MV-4-11 (cell line): ENCODE measurements at regions not wholly inside any gene's neighbourhood (a gene's known extent, or its start where the extent isn't known, plus 50 kb on each side); places are given as distances from the start of the nearest gene placed in this dataset.
"Not testable (repeated sequence)": the region's sequence is repeated elsewhere in the genome, so short reads cannot be mapped to it uniquely, and the experiment has no call there.

Source experiments
- DNase-seq: peaks from one replicate; lab custom pipeline; 2025; lab: John Stamatoyannopoulos, UW

DNA sequence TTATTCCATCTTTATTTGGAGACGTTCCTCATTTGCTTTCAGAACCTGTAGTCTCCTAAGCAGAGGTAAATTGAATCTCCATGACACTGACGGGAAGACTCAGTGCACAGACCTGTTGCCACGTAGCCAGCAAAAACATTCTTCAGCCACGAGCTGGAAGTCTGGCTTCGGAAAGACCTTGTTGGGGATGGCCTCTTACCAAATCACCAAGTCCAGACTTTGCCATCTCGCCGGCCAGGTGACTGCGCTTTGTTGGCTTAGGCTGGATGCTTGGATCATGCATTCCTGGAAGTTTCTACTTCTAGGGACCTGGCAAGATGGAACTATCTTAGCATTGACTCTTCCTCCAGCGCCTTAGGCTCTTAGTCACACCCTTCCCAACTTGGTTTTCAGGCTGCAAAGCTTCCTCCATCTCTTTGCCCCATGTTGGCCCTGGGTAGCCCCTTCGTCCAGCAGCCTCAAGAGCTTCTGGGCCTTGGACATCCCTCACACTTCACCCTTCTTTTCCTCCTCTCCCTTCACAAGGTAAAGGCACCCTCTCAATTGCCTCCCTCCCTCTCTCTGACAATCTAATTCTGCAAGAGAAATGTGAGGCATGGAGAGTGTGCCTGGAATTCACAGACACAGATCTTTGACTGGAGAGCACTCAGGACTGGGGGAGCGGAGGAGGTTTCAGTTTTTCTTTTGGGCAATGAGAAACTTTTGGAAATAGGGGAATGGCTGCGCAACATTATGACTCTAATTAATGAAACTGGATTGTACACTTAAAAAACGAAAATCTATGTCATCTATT is 451.9 kb upstream of the MKI67 start:
- no peak for DNase-seq

DNA sequence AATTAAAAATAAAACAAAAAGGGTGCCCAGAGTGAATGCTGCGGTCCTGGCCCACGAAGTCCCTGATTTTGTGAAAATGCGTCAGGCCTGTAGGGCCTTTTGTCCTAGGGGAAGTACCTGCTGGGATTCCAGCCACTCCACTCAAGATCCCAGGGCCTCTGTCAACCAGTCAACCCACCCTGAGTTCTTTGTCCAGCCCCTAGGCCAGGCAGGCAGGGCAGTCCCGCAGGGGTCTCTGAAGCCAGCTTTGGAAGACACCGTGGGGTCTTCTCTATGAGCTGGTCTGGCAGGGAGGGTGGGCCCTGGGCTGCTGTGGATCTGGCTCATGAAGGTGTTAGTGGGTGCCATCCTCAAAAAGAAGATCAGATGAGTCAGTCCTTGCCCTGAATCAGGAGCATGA is 452.5 kb upstream of the MKI67 start:
- no peak for DNase-seq

DNA sequence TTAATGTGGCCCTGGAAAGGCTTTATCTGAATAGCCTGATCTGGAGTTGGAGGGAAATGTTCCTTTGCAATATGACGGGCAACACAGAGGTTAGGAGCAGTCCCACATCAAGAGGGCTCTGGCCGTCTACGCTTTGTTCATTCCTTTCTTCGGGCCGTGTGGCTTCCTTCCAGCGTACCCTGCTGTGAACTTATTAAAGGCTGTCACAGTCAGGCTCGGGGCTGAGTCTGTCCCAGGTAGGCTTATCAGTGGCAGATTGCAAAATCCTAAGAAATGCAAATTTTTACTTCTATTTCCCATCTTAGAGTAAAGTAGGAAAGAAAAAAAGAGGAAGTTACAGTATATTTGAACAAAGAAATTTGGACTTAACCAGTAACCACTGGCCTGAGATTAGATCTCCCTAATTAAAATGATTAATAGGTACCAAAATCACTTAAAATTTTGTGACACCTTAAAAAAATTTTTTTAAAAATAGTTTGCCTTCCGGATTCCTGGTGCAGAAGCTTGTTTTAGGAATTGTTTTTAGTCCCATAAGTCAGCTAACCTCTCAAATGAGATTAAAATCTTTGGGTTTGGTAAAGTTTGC is 453.1 kb upstream of the MKI67 start:
- DNase-seq: peak; percentile 24

DNA sequence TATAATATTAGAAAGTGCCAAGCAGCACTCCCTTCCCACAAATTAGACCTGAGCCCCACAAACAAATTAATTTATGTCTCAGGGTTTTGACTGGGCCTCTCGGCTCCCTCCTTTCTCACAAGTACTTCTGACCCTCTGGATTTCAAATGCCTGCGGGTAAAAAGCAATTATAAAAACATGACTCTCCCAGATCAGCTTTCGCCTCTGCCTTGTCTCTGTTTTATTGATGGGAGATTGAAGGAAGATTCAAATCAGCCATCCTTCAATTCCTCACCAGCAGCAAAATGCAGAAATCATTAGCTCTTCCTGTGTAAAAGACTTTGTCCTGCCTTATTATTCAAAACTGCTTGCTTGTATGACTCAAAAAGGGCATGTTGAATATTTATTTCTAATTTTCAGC is 453.7 kb upstream of the MKI67 start:
- DNase-seq: no peak

DNA sequence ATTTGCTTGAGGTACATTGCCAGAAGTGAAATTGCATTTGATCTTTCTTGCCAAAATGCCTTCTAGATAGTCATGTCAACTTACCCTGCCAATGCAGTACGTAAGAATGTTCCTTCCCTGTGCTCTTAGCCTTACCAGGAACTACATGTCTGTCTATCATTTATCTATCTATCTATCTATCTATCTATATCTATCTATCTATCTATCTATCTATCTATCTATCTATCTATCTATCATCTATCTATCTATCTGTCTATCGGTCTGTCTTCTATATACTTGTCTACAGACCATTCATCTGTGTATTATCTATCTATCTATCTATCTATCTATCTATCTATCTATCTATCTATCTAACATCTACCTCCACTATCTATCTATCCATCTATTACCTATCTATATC is 456.9 kb upstream of the MKI67 start:
- not testable (repeated sequence) for DNase-seq

DNA sequence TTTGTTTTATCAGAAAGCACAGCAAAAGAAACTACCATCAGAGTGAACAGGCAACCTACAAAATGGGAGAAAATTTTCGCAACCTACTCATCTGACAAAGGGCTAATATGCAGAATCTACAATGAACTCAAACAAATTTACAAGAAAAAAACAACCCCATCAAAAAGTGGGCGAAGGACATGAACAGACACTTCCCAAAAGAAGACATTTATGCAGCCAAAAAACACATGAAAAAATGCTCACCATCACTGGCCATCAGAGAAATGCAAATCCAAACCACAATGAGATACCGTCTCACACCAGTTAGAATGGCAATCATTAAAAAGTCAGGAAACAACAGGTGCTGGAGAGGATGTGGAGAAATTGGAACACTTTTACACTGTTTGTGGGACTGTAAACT is 460.4 kb upstream of the MKI67 start:
- not testable (repeated sequence) for DNase-seq

DNA sequence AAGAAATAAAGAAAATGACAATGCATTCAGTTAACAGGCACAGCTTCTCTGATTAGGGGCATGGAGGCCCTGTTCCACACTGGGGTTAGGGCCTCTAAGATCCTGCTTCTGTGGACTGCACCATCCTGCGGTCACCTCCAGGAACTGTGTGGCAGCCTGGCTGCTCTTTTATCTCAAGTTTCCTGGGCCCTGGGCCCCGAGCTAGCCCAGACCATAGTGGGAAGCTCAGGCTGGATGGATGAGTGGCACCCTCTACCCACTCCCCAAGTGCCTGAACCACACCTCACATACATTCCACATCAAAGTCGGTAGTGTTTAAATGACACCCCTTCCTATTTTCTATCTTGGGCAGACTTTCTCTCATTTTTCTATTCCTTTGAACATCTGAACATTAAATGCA is 461.5 kb upstream of the MKI67 start:
- no peak for DNase-seq

DNA sequence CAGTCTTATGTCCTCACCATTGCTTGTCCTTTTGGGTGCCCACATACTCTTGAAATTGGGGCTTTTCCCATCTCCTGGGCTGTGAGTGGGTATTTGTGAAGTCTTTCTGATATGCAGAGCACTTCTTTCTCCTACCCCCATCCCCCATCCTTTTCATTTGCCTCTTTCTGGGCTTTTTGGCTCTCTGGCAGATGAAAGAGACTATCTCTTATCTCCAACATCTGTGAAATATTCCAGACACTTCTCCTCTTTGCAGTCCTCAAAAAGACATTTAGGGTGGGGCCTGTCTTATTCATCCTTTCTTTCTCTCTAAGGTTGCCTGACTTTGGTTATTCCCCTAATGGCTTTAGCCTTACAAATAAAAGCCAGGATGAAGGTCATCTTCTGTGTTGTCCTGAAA is 462.2 kb upstream of the MKI67 start:
- no peak for DNase-seq

DNA sequence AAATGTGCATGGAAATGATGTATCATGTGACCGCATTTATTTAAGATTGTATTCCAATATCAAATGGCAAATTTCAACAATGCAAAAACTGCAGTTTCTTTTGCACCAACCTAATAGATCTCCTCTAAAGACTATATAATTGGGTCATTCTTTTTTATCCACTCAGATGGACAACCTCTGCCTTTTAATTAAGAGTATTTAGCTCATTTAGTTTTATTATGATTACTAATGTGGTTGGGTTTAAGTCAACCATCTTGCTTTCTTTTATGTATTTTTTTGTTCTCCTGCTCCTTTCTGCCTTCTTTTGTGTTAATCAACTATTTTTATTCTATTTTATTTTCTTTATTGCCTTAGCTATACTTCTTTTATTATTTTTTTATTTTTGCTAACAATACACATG is 468.5 kb upstream of the MKI67 start:
- DNase-seq: no peak

DNA sequence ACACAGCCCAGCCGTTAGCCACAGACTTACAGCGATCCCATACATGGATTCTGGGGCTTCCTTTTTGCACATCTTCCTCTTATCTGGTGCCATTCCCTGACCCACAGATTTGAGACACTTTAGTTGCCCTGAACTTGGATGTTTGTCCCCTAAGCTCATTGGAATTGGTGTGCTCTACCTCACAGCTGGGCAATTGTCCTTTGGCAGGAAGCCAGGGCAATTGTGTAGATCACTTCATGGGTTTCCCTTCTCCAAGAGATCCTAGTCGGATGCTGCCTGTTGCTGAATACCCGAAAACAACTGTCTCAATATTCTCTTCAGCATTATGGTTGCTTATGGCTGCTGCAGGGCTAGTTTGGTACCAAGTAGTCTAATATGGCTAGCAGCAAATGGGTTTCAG is 470.7 kb upstream of the MKI67 start:
- DNase-seq: no peak

DNA sequence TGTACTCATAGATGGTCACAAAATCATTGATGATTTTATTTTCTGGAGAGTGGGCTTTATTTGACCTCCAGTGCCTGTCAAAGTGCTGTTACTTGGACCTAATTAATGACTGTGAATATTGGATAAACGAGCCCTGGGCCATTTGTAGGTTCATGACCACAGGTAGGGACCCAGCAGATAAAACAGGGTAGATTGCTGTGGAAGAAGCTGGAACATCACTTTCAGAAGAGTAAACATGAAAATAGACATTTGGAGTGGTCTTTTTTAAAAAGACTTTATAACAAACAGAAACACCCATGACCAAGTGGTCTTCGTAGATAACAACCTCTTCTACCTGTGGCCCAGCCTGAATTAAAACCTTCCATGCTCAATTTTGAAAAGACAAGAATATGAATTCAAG is 472.8 kb upstream of the MKI67 start:
- no peak for DNase-seq

DNA sequence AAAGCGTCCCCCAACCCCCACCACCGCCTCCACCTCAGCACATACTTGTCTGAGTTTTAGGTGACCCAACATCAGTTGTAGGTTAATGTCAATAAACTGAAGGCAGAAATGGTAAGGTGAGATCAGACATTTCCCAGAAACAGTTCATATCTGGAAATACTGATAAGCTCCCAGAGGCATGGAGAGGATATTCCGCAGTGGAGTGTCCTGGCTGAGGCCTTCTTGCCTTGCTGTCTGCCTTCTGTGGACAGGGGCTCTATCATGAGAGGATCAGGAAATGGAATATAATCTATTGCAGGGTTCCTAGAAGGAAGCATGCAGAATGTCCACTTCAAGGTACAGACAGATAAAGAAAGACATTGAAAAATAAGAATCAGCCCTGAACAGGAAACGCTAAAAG is 473.3 kb upstream of the MKI67 start:
- no peak for DNase-seq

DNA sequence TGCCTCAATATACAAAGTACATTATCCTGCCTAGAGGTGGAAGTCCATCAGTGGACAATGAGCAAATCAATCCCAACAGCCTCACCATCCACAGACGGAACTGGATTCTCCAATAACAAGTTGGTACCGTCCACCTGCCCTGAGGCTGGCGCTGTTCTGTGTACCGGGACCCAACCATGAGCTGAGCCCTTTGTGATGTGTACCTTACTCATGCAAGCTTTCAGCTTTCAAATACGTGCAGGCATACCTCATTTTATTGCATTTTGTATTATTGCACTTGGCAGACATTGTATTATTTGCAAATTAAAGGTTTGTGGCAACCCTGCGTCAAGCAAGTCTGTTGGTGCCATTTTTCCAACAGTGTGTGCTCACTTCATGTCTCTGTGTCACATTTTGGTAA is 476.0 kb upstream of the MKI67 start:
- no peak for DNase-seq

DNA sequence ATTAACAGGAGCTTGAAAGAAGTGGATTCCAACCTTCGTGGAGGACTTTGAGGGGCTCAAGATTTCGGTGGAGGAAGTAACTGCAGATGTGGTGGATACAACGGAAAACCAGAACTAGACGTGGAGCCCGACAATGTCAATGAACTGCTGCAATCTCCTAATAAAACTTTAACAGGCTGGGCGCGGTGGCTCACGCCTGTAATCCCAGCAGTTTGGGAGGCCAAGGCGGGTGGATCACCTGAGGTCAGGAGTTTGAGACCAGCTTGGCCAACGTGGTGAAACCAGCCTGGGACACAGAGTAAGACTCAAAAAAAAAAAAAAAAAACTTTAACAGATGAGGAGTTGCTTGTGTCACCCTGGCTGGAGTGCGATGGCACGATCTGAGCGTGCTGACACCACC is 477.8 kb upstream of the MKI67 start:
- DNase-seq: no peak

DNA sequence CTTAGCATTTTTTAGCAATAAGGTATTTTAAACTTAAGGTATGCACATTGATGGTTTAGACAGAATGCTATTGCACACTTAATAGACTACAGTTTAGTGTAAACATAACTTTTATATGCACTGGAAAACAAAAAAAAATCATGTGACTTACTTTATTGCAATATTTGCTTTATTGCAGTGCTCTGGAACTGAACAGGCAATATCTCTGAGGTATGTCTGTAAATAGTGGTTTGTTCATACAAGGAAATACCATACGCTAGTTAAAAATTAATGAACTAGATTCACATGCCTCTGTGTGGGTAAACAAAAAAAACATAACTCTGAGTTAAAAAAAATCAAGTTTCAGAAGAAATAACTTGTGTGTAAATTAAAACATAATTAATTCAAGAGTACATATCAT is 479.0 kb upstream of the MKI67 start:
- no peak for DNase-seq

DNA sequence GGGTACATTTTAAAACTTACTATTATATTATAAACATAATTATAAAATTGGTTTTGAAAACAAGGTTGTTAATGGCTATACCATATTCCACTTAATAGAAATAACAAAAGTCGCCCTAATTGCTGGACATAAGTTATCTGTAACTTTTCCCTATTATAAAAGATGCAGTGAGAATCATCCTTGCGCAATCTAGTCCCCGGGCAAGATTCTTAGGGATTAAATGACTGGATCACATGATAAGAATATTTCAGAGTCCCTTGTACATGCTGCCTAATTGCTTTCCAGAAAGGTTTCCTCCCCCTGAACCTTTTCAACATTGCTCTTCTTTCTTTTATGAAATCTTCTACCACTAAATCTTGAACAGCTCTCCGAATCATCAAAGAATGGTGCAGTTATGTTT is 479.8 kb upstream of the MKI67 start:
- DNase-seq: no peak

DNA sequence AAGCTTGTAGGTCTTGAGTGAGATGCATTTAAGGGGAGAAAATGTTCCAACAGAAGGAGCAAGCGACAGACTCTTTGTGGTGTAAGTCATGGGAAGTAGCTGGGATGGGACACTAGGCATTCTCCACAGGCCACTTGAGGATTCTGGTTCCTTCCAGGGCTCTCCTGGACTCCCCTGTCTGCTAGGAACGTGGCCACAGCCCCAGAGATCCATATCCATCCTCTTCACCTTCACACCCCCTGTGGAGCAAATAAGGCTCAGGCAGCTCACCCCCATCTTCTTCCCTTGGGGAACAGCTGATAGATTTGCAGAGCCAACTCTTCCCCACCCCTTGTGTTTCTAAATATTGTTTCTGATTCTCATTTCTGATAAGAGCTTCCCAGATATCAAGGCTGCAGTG is 482.6 kb upstream of the MKI67 start:
- no peak for DNase-seq

DNA sequence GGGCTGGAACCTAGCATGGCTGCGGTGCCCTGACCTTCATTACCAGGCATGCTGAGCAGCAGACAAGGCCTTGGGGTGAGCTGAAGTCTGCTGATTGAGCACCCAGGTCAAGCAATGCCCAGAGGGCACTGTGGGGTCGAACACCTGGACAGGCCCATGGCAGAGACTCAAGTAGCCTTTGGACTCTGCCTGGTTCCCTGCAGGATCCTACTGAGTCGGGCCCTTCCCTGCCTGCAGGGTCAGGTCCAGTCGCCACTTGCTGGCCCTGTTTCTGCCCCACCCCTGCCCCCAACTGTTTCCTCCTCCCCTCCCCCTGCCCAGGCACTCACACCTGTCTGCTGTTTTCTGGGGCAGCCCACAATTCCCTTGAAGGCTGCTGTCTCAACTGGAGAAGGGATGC is 483.2 kb upstream of the MKI67 start:
- DNase-seq: no peak

DNA sequence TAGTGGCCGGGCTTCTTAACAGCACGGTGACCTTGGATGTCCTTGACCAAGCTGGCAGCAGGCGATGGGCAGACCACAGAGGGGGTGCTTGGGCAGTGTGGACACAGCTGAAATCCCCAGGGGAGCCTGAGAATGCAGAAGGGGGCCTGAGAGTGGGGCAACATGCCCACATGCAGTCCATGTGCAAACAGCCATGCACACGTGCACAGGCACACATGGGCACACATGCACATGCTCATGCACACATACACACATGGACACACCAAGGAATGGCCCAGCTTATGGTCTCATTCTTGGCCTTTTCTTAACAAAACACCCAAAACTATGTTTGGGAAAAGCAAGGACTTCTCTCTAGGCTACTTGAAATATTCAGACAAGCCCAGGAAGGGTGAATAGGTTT is 483.9 kb upstream of the MKI67 start:
- DNase-seq: no peak

DNA sequence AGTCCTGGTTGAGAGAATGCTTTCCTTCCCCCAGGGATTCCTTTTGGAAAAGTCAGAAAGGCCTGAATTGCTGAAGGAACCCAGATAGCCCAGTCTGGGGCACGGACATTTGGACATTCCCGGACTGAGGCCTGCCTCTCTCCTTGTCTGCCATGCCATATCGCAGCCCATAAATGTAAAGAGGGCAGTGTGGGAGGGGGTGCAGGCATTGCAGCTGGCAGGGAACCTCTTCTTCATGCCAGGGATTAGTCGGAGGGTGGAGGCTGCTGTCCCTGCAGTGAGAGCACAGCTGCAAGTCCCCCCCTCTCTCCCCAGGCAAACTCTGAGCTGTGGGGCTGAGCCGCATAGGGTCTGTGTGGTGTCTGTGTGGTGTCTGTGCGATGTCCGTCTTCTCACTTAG is 486.0 kb upstream of the MKI67 start:
- DNase-seq: no peak

DNA sequence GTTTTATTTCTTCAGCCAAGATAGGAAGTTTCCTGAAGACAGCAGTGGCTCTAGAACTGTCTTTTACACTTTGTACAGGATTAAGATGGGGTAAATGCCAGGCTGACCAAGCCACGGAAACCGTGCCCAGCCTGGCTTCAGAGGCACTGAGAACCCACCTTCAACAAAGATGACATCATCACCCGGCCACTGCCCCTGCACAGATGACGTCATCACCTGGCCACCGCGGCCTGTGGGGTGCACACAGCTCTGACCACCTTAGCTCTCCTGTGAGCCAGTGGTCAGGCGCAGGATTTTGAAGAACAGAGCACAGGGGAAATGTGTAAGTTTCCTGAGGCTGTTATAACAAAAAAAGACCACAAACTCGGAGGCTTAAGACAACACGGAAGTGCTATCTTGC is 486.4 kb upstream of the MKI67 start:
- DNase-seq: no peak

DNA sequence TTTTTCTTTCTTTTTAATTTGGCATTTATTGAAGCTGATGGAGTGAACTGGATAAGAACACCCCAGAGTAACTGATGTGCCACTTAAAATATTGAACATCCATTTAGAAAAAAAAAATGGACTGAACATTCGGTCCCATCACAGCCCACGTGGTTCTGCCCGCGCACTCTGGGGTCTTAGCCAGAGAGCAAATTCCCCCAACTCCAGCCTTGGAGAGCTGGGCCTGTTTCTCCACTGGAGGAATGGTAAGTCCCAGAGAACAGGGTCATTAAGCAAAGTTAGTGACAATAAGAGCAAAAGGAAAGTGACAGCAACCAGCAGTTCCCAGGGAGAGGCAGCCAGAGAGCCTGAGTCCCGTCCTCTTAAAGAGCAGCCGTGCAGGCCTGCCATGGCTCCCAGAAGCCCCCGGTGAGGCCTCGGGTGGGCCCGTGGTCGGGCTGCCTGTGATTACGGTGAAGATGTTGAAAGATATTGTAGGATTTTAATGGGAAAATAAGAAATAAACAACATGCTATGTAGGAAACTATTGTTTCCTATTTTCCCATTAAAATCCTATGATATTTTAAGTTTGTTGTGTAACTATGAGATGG is 487.9 kb upstream of the MKI67 start:
- no peak for DNase-seq

DNA sequence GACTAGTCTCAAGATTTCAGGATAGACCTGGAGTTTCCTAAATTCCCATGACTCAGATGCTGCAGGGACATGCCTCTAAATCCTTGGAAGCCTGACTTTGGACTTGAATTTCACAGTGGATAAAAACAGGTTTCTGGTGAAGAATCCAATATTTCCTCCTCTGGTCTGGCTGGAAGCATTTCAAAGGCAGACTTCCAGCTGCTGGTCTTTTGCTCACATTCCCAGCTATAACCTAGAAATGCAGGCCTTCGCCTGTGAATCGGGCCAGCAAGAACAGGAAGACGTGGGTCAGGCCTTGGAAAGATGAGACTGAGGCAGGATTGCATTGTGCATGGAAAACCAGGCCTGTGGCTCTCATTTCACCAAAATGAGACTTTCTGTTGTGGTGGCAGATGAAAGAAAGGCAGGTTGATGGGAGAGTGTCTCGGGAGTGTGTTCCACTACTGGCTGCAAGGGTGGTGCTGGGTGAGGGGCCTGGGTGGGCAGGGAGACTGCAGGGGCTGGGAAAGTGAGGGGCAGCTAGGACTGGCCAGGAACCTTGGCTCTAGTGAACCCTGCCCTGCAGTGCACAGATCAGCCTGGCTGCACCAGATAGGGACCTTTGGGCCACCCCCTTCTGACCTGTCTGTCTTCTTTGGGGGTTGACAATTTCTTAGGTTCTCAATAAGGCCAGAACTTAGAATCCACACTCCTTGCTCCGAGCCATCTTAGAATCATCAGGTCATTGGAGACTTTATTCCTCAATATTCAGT is 488.8 kb upstream of the MKI67 start:
- no peak for DNase-seq
